ENCODE measurements at regions not wholly inside any gene's neighbourhood (a gene's known extent, or its start where the extent isn't known, plus 50 kb on each side); places are given as distances from the start of the nearest gene placed in this dataset.

GRCh38 chr5:35285435-35285834, 55.1 kb upstream of the PRLR start:
- H3K4me3 ChIP-seq (ENCODE audit: low read length): no peak overlapping the region
- TF ChIP-seq ZNF274 (IDR thresholded peaks at IDR 0.05; ENCODE audit: low read depth, low read length): no peak

GRCh38 chr5:35285011-35285410, 54.7 kb upstream of the PRLR start:
- no peak for TF ChIP-seq ZNF274 (IDR thresholded peaks at IDR 0.05; ENCODE audit: low read depth, low read length)
- H3K4me3 ChIP-seq (ENCODE audit: low read length): no peak overlapping the region

DNA sequence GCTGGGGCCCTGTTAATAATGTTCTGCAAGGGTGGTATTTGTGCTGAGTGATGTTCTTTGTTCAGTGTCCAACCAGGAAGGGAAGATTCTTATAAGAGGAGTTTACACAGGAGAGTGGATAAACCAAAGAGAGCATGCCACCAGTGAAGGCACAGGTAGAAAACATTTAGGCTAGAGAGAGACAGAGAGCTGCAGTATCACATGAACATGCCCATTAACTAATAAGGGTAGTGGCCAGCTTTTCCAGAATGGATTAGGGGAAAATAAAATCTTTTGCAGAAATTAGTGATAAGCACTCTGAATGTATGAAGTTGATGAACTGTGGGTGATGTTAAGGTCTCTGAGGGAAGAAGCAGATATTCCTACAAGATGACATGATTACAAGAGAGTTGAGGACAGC, 54.1 kb upstream of the PRLR start:
- TF ChIP-seq ZNF274 (IDR thresholded peaks at IDR 0.05; ENCODE audit: low read depth, low read length): no peak
- no peak overlapping the region for H3K4me3 ChIP-seq (ENCODE audit: low read length)

GRCh38 chr5:35282810-35283209, 52.5 kb upstream of the PRLR start:
- H3K4me3 ChIP-seq (ENCODE audit: low read length): no peak overlapping the region
- no peak for TF ChIP-seq ZNF274 (IDR thresholded peaks at IDR 0.05; ENCODE audit: low read depth, low read length)

- H3K4me3 ChIP-seq (ENCODE audit: low read length): no peak overlapping the region
- TF ChIP-seq ZNF274 (IDR thresholded peaks at IDR 0.05; ENCODE audit: low read depth, low read length): no peak
Observed at GRCh38 chr5:35281613-35282012, 51.3 kb upstream of the PRLR start.
